ENCODE measurements at regions not wholly inside any gene's neighbourhood (a gene's known extent, or its start where the extent isn't known, plus 50 kb on each side); places are given as distances from the start of the nearest gene placed in this dataset.

- ATAC-seq: peak; percentile 99
- DNase-seq (ENCODE audit: low spot score): peak; percentile 76
These were observed 73.4 kb upstream of the KCNMA1 start for GRCh38 chr10:77710759-77711682.

- no peak for ATAC-seq
- DNase-seq (ENCODE audit: low spot score): no peak
These were observed 72.5 kb upstream of the KCNMA1 start for GRCh38 chr10:77710081-77710551.

GRCh38 chr10:77707570-77707969 lies 70.0 kb upstream of the KCNMA1 start:
- ATAC-seq: no peak
- no peak for DNase-seq (ENCODE audit: low spot score)

- no peak for ATAC-seq
- DNase-seq (ENCODE audit: low spot score): no peak
These were observed 64.6 kb upstream of the KCNMA1 start for GRCh38 chr10:77702166-77702565.

GRCh38 chr10:77700086-77700485 lies 62.5 kb upstream of the KCNMA1 start:
- no peak for ATAC-seq

GRCh38 chr10:77699080-77699645 lies 61.6 kb upstream of the KCNMA1 start:
- no peak for DNase-seq (ENCODE audit: low spot score)
- ATAC-seq: no peak

More at GRCh38 chr10:77700086-77700485, 62.5 kb upstream of the KCNMA1 start:
- DNase-seq (ENCODE audit: low spot score): no peak

GRCh38 chr10:77698267-77698931 lies 60.8 kb upstream of the KCNMA1 start:
- DNase-seq (ENCODE audit: low spot score): no peak
- no peak for ATAC-seq

GRCh38 chr10:77696584-77696983 lies 59.0 kb upstream of the KCNMA1 start:
- ATAC-seq: no peak

GRCh38 chr10:77695186-77695585 lies 57.6 kb upstream of the KCNMA1 start:
- DNase-seq (ENCODE audit: low spot score): no peak
- no peak for ATAC-seq

More at GRCh38 chr10:77696584-77696983, 59.0 kb upstream of the KCNMA1 start:
- no peak for DNase-seq (ENCODE audit: low spot score)

GRCh38 chr10:77692782-77693181 lies 55.2 kb upstream of the KCNMA1 start:
- ATAC-seq (no peak), DNase-seq (ENCODE audit: low spot score) (no peak)

- DNase-seq (ENCODE audit: low spot score): no peak
- ATAC-seq: no peak
These were observed 51.7 kb upstream of the KCNMA1 start for GRCh38 chr10:77689339-77689738.

- ATAC-seq (no peak), DNase-seq (ENCODE audit: low spot score) (no peak)
These were observed 50.0 kb upstream of the KCNMA1 start for GRCh38 chr10:77687621-77688020.
